Testis (tissue), 2 donors: ENCODE measurements at regions not wholly inside any gene's neighbourhood (a gene's known extent, or its start where the extent isn't known, plus 50 kb on each side); places are given as distances from the start of the nearest gene placed in this dataset.

Experiments
- DNase-seq: peaks from one replicate; pipeline ENCODE4 v3.0.0-alpha.2; 2019
- H3K27ac ChIP-seq, 2 donors: fragments of 200-600 bp; sonication (generic); one replicate each; pipeline ENCODE4 v1.5.1; 2019
- H3K27me3 ChIP-seq: fragments of 200-600 bp; sonication (generic); one replicate; pipeline ENCODE4 v1.5.1; 2019
- H3K36me3 ChIP-seq: fragments of 200-600 bp; sonication (generic); one replicate; pipeline ENCODE4 v1.5.1; 2017; ENCODE audit warnings: low read depth; ENCODE audit errors: missing control alignments
- H3K4me1 ChIP-seq: fragments of 200-600 bp; sonication (generic); one replicate; pipeline ENCODE4 v1.5.1; 2019
- H3K4me3 ChIP-seq, 2 donors: fragments of 200-600 bp; sonication (generic); one replicate each; pipeline ENCODE4 v1.5.1; 2017 to 2019
- H3K9me3 ChIP-seq: fragments of 200-600 bp; sonication (generic); one replicate; pipeline ENCODE4 v1.5.1; 2017
- POLR2A ChIP-seq: fragments of 450-650 bp; IDR thresholded peaks from one replicate; pipeline ENCODE4 v1.6.1; 2017; ENCODE audit warnings: antibody characterized with exemption, mild to moderate bottlenecking, moderate library complexity
- WGBS, 2 donors: methylation state at CpG; one replicate each; pipeline ENCODE4 v1.1.5; 2018; 5-methylcytosine and 5-hydroxymethylcytosine counted together
- intact Hi-C: fragments of 100-400 bp; cut with DNase I; formaldehyde crosslinking; loops from one replicate; pipeline ENCODE4 v1.15.1; 2023; ENCODE audit warnings: low total_unique reads
- TF ChIP-seq, protein P1 (sequence below), 3 experiments: fragments of 450-650 bp in 2 of 3; fragments of 200-600 bp in 1 of 3; sonication (generic) in 1 of 3; IDR thresholded peaks; one replicate each; pipeline ENCODE4 v1.5.1; 2016 to 2019; ENCODE audit warnings: antibody characterized with exemption in 3 of 3, mild to moderate bottlenecking in 2 of 3, moderate library complexity in 1 of 3

- Histone ChIP-seq H3K27ac (no peak overlapping the region), H3K9me3 (no peaks in the 10 kb centered on the region), H3K36me3 (no peaks in the 10 kb centered on the region), H3K4me1 (no peaks in the 10 kb centered on the region), H3K4me3 (no peak overlapping the region), H3K27me3 (no peaks in the 10 kb centered on the region)
- TF ChIP-seq, protein P1, sequence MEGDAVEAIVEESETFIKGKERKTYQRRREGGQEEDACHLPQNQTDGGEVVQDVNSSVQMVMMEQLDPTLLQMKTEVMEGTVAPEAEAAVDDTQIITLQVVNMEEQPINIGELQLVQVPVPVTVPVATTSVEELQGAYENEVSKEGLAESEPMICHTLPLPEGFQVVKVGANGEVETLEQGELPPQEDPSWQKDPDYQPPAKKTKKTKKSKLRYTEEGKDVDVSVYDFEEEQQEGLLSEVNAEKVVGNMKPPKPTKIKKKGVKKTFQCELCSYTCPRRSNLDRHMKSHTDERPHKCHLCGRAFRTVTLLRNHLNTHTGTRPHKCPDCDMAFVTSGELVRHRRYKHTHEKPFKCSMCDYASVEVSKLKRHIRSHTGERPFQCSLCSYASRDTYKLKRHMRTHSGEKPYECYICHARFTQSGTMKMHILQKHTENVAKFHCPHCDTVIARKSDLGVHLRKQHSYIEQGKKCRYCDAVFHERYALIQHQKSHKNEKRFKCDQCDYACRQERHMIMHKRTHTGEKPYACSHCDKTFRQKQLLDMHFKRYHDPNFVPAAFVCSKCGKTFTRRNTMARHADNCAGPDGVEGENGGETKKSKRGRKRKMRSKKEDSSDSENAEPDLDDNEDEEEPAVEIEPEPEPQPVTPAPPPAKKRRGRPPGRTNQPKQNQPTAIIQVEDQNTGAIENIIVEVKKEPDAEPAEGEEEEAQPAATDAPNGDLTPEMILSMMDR (IDR thresholded peaks at IDR 0.05), result no peak
- TF ChIP-seq POLR2A, result no peak
- DNase-seq, result no peak
- WGBS, 2 donors, result 80 to 85% methylated on average over 10 of the region's 10 CpGs
- intact Hi-C loops, result no loop called here
Observed at GRCh38 chr11:92644595-92645445, 324.6 kb upstream of the MTNR1B start.

DNA sequence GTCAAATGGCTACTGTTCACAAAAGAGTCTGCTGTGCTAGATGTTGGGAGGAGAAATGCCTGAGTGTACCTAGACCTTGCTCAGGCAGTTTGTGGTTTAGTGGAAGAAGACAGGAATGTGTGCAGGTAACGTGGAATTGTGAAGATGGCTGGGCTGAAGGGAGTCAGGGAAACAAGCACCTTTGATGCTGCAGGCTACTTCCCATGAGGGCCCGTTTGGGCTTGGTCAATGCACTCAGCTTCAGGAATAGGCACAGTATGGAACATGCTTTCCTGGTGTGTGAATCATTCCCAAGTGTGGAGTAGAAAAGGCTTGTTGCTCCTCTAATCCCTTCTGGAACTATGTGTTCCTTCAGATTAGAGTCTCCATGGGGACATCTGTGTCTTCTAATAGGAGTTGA, 318.3 kb upstream of the MTNR1B start:
- H3K4me1 ChIP-seq, result no peaks in the 10 kb centered on the region
- H3K27me3 ChIP-seq, result no peaks in the 10 kb centered on the region
- no peaks in the 10 kb centered on the region for H3K36me3 ChIP-seq
- intact Hi-C loops, result no loop called here
- TF ChIP-seq, protein P1 (IDR thresholded peaks at IDR 0.05), result no peak
- TF ChIP-seq POLR2A, result no peak
- H3K9me3 ChIP-seq, result no peaks in the 10 kb centered on the region
- WGBS, 2 donors, result 92 to 94% methylated on average over 2 of the region's 2 CpGs
- DNase-seq, result no peak
- H3K4me3 ChIP-seq, result no peak overlapping the region
- H3K27ac ChIP-seq, result no peak overlapping the region

GRCh38 chr11:92653454-92653853, 316.0 kb upstream of the MTNR1B start:
- intact Hi-C loops, result no loop called here
- Histone ChIP-seq H3K9me3 (no peaks in the 10 kb centered on the region), H3K36me3 (no peaks in the 10 kb centered on the region), H3K27ac (no peak overlapping the region), H3K27me3 (no peaks in the 10 kb centered on the region), H3K4me1 (no peaks in the 10 kb centered on the region), H3K4me3 (no peak overlapping the region)
- TF ChIP-seq POLR2A, result no peak
- TF ChIP-seq, protein P1 (IDR thresholded peaks at IDR 0.05), result no peak
- no peak for DNase-seq

- H3K27me3 ChIP-seq, result no peaks in the 10 kb centered on the region
- no peaks in the 10 kb centered on the region for H3K9me3 ChIP-seq
- no peaks in the 10 kb centered on the region for H3K4me1 ChIP-seq
- no peak overlapping the region for H3K4me3 ChIP-seq
- TF ChIP-seq, protein P1 (IDR thresholded peaks at IDR 0.05), result no peak
- no peak for TF ChIP-seq POLR2A
- no peaks in the 10 kb centered on the region for H3K36me3 ChIP-seq
- no peak for DNase-seq
- intact Hi-C loops, result no loop called here
- H3K27ac ChIP-seq, result no peak overlapping the region
- WGBS, 2 donors, result 88 to 90% methylated on average over 2 of the region's 2 CpGs
Observed at GRCh38 chr11:92656783-92657182, 312.7 kb upstream of the MTNR1B start.

DNA sequence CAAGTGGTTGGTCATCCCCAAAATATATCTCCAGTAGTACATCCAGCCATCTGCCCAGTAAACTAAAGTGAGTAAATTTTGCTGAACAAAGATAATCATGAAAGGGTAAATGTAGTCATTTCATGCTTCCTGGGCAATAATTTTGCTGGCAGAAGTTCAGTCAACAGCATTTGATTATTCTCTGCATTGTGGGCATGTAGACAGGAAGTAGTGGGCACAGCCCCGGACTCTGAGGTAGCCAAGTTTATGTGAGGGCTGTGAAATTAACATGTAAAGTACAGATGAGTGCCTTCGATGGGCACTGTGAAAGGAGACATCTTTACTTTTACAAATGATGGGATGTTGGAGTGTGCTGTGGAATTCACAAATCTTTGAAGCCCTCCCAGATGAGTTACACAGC, 312.2 kb upstream of the MTNR1B start:
- Histone ChIP-seq H3K9me3 (no peaks in the 10 kb centered on the region), H3K27me3 (no peaks in the 10 kb centered on the region), H3K4me3 (no peak overlapping the region), H3K36me3 (no peaks in the 10 kb centered on the region), H3K4me1 (no peaks in the 10 kb centered on the region), H3K27ac (no peak overlapping the region)
- no peak for DNase-seq
- WGBS, 2 donors, result 78 to 79% methylated on average over 2 of the region's 2 CpGs
- TF ChIP-seq, protein P1 (IDR thresholded peaks at IDR 0.05), result no peak
- no peak for TF ChIP-seq POLR2A
- intact Hi-C loops, result no loop called here
